ENCODE measurements at regions not wholly inside any gene's neighbourhood (a gene's known extent, or its start where the extent isn't known, plus 50 kb on each side); places are given as distances from the start of the nearest gene placed in this dataset.

GRCh38 chr18:56386856-56387255 lies 251.5 kb downstream of the TXNL1 start:
- TF ChIP-seq GATA2 (IDR thresholded peaks at IDR 0.05; ENCODE audit: low read depth, low read length) (no peak), GATA3 (IDR thresholded peaks at IDR 0.05; ENCODE audit: low read depth, low read length) (no peak)

All from SH-SY5Y (cell line).